ENCODE measurements at regions not wholly inside any gene's neighbourhood (a gene's known extent, or its start where the extent isn't known, plus 50 kb on each side); places are given as distances from the start of the nearest gene placed in this dataset.

- no peak for TF ChIP-seq CTCF (IDR thresholded peaks at IDR 0.05)
These were observed 60.9 kb upstream of the SMARCA2 start for GRCh38 chr9:1954238-1954637.

- no peak for TF ChIP-seq CTCF (IDR thresholded peaks at IDR 0.05)
These were observed 58.2 kb upstream of the SMARCA2 start for GRCh38 chr9:1956958-1957357.

GRCh38 chr9:1957856-1958255 is 57.3 kb upstream of the SMARCA2 start:
- TF ChIP-seq CTCF (IDR thresholded peaks at IDR 0.05), result no peak

- no peak for TF ChIP-seq CTCF (IDR thresholded peaks at IDR 0.05)
These were observed 55.8 kb upstream of the SMARCA2 start for GRCh38 chr9:1959371-1959770.

- no peak for TF ChIP-seq CTCF (IDR thresholded peaks at IDR 0.05)
These were observed 54.7 kb upstream of the SMARCA2 start for GRCh38 chr9:1960342-1961042.

GRCh38 chr9:1962122-1962521 is 53.0 kb upstream of the SMARCA2 start:
- TF ChIP-seq CTCF (IDR thresholded peaks at IDR 0.05), result no peak

- no peak for TF ChIP-seq CTCF (IDR thresholded peaks at IDR 0.05)
These were observed 52.5 kb upstream of the SMARCA2 start for GRCh38 chr9:1962588-1963106.

GRCh38 chr9:1964093-1964492 is 51.1 kb upstream of the SMARCA2 start:
- TF ChIP-seq CTCF (IDR thresholded peaks at IDR 0.05), result no peak
